IPS-11a (cell line): ENCODE measurements at regions not wholly inside any gene's neighbourhood (a gene's known extent, or its start where the extent isn't known, plus 50 kb on each side); places are given as distances from the start of the nearest gene placed in this dataset.

ENCODE experiments used
- H3K4me3 ChIP-seq: one replicate; pipeline ENCODE4 v1.5.1; 2013; ENCODE audit warnings: low read depth, low read length, control low read depth

DNA sequence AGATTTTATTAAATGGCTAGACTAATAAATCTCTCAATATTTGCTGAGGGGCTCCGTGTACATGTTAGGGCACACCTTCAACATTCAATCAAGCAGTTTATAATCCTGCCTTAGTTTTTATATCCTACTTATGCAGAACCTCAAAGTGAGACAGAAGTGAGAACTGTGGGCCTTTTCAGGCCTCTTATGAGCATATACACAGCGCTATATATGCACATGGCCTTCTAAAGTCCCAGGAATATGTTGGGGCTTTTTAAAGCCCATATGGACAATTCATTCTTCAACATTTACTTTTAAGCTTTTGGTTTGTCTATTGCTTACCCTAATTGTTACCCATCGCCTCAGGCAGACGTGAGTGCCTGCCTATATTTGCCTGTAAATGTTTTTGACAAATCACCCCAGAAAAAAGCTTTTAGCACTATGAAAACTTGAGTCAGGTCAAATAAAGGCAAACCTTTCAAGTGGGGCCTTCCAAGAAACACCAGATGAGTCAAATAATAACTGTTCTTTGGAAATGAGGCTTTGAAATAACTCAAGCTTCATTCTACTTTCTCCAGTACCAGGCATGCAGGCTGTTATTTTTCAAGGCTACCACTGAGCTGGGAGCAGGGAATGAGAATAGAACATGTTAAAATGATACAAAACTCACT, 58.2 kb downstream of the ESM1 start:
- no peak overlapping the region for H3K4me3 ChIP-seq

DNA sequence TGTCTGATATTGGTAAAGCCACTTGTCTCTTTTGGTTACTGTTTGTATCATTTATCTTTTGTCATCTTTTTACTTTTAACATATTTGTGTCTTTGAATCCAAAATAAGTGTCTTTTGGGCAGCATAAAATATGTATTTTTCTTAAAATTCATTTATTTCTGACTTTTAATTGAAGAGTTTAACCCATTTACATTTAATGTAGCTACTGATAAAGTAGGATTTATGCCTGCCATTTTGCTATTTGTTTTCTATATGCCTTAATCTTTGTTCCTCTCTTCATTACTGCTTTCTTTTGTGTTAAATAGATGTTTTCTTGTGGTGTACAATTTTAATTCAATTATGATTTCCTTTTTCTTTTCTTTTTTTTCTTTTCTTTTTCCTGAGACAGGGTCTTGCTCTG, 60.9 kb downstream of the ESM1 start:
- no peak overlapping the region for H3K4me3 ChIP-seq

DNA sequence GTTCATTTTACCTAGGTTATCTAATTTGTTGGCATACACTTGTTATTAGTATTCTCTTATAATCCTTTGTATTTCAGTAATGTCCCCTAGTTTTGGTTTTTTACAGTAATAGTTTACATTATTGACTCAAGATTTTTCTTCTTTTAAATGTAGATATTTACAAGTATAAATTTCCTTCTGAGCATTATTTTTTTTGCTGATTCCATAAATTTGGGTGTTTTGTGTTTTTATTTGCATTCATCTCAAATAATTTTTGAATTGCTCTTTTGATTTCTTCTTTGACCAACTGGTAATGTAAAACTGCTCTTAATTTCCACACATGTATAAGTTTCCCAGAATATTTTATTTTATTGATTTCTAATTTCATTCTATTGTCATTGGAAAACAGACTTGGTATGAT, 68.1 kb downstream of the ESM1 start:
- H3K4me3 ChIP-seq, result no peak overlapping the region

DNA sequence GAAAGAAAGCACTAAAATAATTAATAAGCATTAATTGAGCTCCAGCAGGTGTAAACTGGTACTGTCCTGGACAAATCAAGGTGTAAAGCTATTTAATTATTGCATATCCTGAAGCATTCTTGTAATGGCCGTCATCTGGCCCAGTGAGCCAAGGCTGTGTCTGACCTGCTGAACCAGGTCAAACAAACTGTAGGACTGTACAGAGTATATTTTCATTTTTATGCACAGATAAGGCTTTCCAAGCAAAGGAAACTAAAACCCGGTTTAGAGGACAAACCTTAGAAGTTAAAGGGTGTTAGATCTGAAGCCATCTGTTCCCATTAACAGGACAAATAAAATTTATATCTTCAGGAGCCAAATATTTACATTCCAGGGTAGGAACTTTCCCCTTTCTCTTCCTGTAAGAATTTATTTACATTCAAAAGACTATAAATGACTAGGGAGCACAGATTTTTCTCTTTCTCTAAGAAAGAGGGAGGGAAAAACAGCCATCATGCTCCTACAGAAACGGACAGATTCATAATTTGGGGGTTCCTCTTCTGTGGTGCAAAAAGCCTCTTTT, 69.8 kb downstream of the ESM1 start:
- H3K4me3 ChIP-seq, result no peak overlapping the region

DNA sequence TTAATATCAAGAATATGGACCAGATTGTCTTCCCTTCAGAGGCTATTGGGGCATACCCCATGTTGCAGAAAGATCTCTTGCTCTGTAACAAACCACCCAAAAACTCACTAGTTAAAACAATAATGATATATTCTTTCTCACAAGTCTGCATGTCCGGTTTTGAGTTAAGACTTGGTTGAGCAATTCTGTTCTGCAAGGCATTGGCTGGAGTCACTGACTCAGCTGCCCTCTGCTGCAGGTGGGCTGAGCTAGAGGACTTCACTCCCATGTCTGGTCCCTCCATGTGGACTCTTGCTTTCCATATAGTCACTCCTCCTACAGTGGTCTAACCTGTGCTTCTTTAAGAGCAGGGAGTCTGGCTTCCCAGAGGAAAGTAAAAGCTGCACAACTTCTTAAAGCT, 73.4 kb downstream of the ESM1 start:
- H3K4me3 ChIP-seq, result no peak overlapping the region

DNA sequence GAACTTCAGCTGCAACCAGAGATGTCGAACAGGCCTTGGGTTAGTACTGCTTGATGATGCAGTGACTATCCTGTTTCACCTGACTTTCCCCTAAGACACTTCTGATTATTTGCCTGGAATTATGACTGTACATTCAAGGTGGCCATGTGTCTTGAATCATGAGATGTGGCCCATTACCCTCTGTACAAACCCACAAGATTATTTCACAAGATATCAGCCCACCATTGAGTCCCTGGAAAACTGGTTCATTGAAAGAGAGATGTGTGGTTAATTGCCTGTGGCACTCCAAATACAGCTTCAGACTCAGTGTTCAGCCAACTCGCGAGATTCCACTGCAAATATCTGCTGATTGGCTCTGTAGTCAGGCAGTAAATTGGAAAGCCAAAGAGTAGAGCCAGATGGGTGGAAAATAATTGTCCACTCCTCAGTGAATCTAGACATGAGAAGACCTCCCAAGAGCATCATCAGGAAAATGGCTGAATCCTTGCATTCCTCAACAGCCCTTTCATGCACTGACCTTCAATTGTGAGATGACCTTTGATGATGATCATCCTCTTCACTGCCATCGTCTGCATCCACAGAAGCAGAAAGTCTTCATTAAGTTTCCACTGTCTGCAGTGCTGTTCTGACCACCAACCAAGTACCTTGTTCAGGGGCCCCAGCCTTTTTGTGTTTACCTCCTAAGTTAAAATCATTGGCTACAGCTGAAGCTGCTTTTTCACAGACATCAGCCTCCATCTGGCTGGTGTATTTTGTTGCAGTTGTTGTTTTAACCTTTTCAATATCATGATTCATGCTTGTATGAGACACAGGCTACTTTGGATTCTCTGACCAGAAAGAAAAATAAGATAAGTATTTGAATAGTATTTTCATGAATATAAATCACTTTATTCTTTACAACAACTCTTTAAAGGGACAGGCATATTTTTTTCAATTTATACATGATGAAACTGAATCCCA, 75.2 kb downstream of the ESM1 start:
- no peak overlapping the region for H3K4me3 ChIP-seq

DNA sequence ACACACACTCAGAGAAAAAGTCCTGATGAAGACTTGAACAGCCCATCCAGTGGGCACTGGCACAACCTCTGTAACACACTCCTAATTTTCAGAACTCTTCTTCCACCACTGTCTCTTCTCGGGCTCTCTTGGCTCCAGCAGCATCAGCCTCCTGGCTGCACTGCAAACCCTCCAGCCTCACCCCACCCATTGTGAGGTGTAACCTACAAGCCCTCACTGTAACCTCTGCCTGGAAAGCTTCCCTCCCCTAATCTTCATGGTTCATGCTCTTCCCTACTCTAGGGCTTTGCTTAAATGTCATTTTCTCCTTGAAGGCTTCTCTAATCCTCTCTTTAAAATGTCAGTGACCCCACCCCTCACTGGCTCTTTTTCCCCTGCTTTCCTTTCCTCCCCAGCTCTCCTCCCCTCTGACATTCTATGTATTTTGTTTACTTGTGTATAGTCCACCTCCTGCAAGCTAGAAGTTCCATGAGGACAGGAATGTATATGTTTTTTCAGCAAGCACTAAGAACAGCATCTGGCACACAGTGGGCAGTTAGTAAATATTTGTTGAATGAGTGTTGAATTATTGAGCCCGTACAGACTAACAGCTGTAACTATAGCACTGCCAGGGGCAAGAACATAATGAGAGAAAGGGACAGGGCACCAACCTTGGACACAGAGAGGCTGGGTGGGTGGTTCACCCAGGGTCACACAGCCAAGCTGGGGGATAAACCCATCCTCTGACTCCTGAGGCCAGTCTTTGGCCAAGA, 76.4 kb downstream of the ESM1 start:
- no peak overlapping the region for H3K4me3 ChIP-seq

DNA sequence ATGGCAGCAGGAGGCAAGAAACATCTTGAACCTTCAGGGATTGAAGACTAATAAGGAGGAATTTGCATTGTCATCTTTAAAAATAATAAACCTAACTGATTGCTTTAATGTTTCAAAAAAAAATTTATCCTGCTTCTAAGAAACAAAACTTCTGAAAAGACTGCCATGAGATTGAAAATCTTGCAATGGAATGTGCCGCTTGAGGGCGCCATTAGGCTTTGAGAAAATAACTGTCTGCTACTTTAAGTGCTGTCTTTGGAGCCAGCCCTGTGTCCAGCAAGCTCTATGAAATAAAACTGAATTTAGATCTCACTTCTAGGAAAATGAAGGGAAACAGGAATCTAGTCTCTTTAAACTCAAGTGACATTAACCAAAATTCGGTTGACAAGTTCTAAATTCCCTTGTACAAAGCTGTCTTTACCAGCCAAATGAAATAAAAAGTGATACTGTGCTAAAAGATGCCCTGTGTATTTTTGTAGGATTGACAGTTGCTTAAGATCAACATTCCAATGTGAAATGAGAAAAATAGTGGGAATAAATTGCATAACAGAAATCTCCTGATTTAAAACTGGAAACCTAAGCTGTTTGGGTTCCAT, 79.4 kb downstream of the ESM1 start:
- no peak overlapping the region for H3K4me3 ChIP-seq

DNA sequence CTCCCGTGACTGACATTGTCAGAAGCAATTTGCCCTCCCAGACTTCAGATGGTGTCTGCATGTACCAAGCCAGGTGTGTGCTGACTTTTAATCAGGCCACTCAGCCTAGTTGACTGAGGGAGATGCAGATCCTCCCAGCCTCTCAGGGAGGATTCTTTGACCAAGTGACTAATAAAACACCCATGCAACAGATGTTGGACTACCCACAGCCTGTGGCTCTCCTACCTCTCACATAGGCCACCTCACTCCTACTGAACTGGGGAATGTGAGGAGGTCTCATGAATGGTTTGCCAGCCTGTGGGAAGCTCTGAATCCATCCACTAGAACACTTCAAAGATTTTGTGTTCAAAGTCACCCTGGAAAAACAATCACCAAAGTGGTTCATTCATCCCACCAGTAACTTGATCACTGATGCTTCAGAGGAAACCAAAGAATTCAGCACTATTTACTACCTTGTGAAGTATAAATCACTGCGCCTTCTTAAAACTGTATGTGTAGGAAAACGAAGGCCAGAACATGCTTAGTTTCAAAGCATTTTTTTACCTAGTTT, 80.1 kb downstream of the ESM1 start:
- H3K4me3 ChIP-seq, result no peak overlapping the region

DNA sequence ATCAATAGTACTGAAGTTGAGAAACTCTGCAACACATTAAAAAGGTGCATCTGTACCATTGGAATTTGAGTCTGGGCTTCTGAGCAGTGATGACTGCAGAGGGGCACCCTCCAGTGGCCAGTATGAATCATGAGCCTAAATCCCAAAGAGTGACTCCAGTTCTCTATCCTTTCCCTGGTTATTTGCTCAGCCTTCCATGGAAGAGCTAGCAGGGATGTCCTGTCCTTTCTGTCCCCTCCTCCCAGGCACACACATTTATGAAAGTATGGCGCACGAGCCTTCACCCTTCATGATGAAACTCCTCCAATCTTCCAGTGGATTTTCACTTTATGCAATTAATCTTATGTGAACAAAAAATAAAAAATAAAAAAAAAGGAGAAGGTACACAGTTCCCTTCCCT, 81.0 kb downstream of the ESM1 start:
- H3K4me3 ChIP-seq, result no peak overlapping the region

DNA sequence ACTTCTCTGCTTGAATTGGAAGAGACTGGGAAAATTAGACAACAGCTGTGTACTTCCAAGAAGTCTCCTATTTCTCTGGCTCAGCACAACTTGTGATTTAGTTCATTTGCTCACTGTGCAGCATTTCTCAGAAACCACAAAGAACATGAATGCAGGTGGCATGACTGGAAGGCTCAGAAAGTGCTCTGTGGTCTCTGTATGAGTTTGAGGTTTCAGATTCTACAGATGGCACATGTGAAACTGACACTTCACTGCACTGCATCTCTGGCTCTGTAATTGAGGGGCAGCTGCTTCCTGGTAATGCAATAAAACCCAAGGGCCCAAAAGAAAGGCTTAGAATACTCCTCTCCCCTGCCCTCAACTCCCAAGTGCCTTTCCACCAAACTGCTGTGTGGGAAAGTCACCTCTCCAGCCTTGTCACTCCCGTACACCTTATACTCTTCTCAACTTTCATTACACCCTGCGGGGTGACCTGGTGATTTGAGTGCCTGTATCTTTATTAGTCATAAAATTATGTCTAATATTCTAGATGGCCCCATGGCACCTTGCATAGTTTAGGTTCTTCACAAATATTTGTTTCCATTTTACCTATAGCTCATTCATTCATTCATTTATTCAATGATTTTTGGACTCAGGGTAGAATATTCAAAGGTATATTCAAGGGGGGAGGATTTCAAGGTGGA, 82.5 kb downstream of the ESM1 start:
- H3K4me3 ChIP-seq, result no peak overlapping the region

DNA sequence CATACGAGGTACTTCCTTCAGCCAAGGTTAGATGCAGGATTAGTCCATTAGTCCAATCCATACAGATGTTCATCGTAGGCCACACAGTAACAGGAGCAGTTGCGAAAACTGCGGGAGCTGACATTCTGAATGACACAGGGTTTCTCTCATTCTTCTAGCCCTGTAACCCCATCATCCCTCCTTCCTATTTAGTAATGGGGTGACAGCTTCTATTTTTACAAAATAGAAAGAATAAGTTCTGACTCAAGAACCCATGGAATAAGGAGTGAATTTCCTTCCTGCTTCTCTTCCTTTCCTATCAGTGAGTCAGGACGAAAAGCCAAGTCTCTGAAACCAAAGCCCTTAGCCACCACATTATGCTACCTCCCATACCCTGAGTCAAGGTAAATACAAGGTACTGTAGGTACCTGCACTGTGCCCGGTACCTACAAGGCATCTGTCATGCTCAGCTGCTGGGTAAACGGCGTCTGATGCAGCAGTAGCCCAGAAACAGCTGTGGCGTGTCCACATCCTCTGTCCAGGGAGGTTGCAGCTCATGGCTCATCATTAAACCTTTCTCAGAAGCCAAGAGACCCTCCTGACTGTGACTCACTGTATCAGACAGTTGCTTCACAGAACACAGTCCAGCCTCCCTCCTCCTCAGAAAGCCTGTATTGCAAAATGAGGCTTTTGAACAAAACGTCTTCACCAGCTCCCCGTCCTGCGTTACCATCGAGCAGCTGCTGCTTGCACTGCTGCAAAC, 84.2 kb downstream of the ESM1 start:
- H3K4me3 ChIP-seq, result no peak overlapping the region

DNA sequence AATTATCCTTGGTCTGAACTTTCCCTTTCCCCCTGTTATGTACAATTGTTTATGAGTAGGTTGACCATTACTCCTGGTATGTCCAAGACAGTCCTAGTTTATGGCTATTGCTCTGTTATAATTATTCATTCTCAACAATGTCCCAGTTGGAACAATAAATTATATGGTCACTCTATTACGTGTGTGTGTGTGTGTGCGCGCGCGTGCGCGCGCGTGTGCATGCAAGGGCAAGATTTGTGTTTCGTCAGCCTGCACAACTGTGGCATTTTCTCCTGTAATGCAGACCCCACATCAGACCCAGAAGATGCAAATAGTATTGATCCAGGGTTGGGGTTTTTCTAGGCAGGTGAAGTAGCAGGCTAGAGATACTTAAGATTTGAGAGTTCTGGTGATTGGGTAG, 88.4 kb downstream of the ESM1 start:
- H3K4me3 ChIP-seq, result no peak overlapping the region

DNA sequence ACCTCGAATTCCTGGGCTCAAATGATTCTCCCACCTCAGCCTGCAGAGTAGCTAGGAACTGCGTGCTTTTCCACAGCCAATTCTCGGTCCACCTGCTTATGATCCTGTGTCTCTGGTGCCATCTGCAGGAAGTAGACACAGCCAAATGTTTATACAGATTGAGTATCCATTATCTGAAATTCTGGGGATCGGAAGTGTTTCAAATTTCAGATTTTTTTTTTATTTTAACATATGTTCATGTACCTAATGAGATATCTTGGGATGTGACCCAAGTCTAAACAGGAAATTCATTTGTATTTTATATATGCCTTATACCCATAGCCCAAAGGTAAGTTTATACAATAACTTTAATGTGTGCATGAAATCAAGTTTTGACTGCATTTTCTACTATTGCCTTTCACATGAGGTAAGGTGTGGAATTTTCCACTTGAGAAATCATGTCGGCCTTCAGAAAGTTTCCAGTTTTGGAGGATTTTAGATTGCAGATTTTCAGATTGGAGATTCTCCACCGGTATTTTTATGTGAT, 89.5 kb downstream of the ESM1 start:
- H3K4me3 ChIP-seq, result no peak overlapping the region

DNA sequence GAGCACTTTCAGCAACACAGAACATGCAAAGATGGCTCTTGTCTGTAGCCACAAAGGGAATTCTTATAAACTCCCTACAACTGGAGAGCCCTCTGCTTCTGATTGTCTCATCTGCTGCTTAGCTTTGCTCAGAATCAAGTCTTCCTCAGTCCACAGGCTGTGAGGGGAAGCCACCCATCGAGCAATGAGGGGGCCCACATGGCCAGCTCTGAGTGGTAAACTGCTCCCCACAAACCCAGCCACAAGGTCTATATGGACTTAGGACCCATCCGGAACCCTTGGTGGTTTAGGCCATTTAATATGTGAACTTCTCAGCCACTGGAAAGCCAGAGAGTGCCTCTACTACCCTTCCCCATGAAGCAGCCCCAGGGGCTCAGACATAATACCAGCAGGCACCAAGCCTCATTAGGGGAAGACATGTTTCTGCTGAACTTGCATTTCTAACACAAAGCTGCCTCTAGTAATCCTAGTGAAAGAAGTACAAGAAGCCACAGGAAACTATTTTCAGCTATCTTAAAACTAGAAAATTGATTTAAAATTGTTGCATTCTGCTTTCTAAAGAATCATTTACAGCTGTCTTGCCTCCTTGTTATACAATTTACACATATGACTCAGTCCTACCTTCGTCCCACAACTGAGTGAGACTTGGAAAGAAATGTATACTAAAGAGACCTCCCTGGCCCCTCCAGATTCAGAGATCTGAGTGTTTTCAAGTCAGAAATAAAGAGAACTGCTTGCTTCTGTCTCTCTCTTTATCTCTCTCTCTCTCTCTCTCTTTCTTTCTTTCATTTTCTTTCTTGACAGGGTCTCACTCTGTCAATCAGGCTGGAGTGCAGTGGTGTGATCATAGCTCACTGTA, 90.2 kb downstream of the ESM1 start:
- H3K4me3 ChIP-seq, result no peak overlapping the region

DNA sequence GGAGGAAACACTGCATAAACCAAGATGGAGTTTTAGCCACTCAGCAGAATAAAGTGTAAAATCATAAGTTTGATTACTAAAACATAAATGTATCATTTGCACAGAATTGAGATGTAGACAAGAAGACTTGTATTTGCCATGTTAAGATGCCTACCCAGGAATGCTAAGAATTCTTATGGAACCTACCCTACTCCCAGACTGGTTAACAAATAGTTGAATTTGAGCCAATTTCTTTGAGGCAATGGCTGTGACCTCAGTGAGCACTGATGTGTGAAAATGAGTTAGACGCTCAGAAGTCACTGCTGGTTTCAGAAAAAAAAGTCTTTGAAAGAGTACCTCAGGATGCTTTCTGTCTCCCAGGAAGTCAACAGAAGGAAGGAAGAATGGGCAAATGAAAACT, 95.6 kb downstream of the ESM1 start:
- no peak overlapping the region for H3K4me3 ChIP-seq

DNA sequence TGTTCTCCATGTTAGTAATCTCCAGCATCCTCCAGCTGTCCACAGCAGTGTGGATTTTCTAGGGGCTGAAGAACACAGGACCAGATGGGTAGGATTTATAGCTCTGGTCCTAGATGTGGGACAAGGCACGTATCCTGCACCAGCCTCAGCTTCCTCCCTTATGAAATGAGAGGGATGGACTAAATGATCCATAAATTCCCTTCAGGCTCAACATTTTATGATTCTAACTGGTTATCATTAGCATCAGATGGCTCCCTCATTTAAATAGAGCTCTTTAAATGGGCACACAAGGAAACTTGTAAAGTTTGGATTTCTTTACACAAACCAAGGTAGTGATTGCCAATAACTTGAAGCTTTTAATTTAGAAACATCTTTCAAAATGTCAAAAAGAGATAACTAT, 97.7 kb downstream of the ESM1 start:
- no peak overlapping the region for H3K4me3 ChIP-seq

DNA sequence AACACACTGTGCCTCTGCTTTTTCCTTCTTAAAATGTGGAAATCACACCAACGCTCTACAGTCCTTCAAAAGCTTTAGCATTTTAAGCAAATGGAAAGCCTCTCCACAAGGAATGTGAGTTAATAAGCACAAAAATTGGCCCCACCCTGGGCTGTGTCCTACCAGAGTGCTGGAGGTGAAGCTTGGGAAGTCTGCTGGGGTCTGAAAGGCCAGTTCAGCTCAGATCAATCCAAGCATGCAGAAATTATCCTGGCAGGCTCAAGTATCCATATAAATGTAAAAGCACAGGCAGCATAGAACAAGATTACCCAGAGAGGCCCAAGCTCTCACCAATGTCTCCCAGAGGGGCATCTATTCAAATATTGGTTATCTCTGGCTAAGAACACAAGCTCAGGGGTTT, 98.5 kb downstream of the ESM1 start:
- H3K4me3 ChIP-seq, result no peak overlapping the region
